ENCODE measurements at regions not wholly inside any gene's neighbourhood (a gene's known extent, or its start where the extent isn't known, plus 50 kb on each side); places are given as distances from the start of the nearest gene placed in this dataset.

DNA sequence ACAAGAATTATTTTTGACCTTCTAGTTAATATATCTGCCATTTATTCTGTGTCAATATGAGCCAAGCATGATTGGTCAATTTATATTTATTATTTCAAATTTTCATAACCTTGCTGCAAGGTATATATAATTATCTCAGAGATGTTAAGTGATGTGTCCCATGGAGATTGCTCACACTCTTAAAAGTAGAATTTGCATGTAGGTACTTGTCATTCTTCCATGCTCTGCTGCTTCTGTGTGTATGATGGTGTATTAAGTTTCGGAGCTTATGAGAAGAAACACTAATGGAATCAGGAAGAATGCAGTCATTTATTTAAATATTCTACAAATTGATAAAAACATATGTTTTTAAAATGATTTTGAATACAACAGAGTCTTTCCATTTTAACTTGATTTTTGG lies 586.8 kb upstream of the MIR17HG start:
- no peak for TF ChIP-seq CTCF (IDR thresholded peaks at IDR 0.05; ENCODE audit: insufficient read depth, low read length, poor library complexity, severe bottlenecking)
- no peak for TF ChIP-seq EZH2phosphoT487 (conservative IDR thresholded peaks at IDR 0.05; ENCODE audit: low read length)
